Glomerular endothelial cell (primary cell): ENCODE measurements at regions not wholly inside any gene's neighbourhood (a gene's known extent, or its start where the extent isn't known, plus 50 kb on each side); places are given as distances from the start of the nearest gene placed in this dataset.

Experiments
- DNase-seq: peaks from one replicate; pipeline ENCODE4 v3.0.0-alpha.2; 2011; ENCODE audit warnings: low read depth, low spot score; ENCODE audit errors: extremely low read depth

DNA sequence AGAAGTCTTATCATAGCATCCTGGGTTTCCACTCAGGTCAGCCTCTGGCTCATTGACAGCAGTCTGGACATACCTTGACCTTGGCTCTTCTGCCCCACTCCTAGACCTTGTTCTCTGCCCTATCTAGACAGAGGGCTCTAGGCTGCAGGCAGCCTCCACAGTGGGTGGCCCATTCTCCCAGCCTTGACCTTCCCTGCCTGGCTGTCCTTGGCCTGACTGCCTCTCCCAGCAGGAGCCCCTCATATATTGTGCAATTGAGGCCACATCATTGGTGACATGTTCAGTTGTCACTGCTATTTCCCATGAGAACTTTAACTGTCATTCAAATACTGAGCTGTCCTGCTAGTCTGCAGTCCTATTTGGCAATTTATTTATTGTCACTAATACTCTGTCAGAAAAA, 503.4 kb downstream of the PLXNA4 start:
- no peak for DNase-seq

DNA sequence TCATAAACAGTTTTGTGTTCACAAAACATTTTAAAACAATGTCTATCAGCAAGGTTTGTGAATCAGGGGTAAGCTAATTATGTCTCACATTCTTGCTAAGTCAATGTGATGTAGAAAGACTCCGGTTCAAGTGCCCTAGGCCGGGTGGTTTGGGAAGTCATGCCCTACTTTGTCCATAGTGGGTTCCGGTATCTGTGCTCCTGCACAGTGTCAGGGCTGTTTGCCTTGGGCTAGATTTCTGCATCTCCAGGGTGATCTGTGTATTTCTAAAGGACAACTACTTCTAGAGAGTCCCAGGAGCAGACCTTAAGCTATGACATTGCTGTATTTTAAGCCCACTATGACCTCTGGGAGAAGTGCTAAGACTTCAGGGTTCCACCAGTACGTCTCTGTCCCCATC, 504.1 kb downstream of the PLXNA4 start:
- no peak for DNase-seq

DNA sequence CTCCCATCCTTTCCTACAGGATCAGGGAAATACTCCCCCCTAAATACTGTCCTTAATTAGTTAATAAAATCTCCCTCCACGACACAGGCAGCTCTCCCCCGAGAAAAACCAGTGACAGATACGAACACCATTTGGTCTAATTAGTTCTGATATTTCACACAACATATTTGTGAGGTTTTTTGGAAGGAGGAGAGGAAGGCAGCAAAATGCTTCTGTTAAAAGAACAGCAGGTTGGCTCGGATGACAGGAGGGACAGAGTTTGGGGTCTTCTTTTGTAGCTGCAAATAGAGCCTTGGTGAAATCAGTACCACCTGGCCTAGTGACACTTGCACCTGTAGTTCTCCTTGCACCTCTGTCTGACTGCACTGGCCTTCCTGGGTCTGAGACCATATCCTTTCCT, 507.0 kb downstream of the PLXNA4 start:
- DNase-seq = no peak

DNA sequence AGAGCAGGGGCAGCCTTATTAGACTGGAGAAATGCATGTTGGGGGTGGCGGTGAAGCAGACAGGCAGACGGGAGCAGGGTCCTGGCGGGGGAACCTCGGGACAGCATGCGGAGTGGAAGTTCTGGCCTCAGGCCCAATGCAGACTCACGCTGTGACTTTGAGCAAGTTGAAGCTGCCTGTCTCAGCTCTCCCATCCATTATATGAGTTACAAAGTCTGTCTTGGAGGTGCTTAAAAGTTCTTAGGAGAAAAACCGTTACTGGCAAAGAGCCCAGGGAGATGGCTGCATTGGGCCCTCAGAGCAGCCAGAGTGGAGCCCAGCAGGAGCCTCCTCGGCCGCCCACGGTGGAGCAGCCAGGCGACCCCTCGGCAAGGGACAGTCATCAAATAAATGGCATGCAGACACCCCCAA, 509.5 kb downstream of the PLXNA4 start:
- no peak for DNase-seq

DNA sequence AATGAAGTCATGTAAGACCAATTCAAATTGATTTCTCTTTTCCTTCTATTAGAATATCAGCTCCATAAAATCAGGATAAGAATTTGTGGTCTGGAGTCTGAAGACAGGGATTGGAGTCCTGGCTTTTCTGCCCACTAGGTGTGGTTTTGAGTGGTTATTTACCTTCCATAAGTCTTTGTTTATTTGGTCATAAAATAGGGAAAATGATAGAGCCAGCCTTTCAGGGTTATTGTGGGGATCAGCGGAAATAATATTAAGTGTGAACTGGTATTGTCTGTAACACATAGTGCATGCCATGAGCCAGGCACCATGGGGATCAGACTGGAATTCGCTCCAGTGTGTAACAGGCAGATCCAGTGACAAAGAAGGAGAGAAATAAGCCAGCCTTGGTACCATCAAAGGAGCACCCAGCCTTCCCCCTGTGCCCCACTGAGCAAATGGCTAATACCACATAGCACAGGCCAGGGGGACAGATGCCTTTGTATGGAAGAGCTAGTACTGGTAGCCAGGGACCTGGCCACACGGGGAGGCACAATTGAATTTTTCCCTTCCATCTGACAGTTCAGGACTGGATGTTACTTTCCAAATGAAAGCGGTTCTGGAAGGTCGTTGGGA, 509.7 kb upstream of the PODXL start:
- DNase-seq = no peak

DNA sequence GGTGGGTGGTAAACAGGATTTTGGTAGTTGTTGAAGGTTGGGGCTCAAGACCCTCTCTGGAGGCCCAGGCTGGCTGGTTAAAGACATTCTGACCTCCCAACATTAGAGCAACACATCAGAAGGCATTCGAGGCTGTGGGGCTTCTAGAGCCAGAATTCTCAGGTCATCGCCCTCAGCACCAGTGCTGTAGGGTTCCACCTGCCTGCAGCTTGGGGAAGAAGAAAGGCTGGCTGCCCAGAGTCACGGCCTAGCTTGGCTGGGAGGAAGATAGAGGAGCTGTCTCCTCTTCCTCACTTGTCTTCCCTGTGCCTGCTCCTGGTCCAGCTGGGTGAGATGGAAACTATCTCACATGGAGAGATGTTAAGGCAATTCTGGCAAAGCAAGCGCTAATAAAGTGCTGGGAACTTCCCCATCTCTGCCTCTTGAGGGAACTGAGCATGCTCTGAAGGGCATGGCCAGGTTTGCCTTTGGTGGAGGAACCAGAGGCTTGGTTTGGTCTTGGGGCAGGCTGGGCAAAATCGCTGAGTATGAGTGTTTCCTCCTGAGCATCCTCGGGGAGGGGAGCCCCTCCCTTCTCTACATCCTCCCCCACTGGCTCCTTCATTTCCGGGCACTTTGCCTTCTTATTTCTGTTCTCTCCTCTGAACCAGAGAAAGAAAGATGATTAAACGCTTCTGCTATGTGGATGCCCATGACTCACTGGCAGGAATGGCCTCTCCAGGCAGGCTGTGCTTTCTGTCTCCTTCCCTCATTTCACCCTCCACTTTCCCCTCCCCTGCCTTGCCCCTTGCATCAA, 509.0 kb upstream of the PODXL start:
- DNase-seq = peak; percentile 20

DNA sequence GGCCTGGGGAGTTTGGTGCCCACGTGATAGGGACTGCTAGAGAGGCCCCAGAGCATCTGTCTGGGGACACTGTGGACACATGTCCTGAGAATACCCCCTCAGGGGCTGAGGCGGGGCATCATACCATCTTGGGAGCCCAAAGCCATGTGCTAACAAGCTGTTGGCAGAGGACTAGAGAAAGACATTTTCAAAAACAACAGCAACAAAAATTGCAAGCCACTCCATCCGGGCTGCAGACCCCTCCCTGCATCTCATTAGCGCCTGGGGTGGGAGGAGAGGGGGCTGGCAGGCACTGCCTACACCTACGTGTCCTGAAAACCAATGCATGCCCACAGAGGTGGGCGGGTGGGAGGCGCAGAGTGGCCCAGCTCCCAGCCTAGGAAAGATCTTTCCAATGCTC, 507.4 kb upstream of the PODXL start:
- DNase-seq = no peak

DNA sequence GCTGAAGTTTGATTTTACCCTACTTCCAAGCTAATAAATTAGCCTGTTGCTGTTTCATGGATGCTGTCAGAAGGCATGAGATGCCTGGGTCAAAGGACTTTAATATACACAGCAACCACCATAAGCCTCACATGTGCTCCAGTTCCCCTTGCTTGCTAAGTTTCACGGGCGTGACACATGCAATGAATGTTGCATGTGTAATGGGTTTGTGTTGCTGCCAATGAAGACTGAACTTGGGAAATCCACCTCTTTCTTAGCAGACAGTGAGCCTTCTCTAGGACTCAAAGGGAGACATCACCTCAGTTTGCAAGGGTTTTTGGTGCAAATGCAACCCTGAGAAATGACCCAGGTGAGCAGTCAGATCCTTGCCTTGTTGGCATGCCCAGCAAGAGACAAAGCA, 505.5 kb upstream of the PODXL start:
- no peak for DNase-seq

DNA sequence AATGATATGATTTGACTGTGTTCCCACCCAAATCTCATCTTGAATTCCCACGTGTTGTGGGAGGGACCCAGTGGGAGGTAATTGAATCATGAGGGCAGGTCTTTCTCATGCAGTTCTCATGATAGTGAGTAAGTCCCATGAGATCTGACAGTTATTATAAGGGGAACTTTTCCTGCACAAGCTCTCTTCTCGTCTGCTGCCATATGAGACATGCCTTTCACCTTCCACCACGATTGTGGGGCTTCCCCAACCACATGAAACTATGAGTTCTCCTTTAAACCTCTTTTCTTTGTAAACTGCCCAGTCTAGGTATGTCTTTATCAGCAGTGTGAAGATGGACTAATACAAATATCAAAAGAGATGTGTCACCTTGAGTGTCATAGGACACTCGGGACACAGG, 502.7 kb upstream of the PODXL start:
- no peak for DNase-seq

DNA sequence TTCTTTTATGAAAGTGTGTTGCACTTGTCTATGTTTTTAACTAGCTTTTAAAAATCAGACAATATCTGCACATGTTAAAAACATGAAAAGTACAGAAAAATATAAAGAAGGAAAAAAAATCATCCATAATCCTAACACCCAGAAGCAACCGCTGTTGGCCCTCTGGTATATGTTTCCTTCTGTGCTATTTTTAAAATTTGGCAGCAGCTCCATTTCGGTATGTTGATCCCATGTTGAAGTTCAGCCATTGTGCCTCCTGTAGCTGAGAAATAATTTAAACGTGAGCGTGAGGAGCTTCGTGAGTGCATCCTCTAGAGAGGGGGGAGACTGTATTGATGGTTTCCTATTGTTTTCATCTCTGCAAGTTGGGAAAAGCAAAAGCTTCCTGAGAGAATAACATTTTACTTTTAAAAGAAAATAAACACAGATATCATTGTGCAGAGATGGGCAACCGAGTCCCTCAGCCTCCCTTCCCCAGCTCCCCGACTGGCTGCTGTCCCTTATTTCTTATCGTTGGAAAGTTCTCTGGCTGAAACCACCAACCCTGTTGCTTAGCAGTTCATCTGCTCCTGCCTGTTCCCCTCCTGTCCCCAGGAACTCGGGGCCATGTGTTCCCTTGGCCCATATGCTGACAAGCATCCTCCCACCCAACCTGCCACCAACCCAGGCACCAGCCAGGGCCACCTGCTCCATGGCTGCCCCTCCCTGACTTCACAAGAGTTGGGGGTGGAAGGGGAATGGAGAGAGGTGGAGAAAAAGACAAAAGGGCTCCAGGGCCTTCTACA, 499.1 kb upstream of the PODXL start:
- no peak for DNase-seq

DNA sequence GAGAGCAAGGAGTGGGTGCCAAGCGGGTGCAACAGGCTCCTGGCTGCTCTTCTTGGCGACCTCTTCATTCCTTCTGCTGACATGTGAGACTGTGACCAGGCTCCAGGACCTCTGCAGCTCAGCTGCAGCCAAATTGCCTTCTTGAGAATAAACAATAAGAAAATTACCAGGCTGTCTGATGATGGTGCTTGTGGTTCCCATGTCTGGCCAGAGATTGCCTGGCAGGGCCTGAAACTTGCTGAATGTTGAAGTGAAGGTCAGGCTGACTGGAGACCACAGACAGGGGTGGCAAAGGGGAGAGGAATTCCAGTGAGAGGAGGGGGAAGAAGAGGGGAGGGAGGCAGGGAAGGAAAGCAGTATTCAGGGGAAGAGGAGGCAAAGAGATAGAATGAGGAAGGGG, 497.4 kb upstream of the PODXL start:
- no peak for DNase-seq

DNA sequence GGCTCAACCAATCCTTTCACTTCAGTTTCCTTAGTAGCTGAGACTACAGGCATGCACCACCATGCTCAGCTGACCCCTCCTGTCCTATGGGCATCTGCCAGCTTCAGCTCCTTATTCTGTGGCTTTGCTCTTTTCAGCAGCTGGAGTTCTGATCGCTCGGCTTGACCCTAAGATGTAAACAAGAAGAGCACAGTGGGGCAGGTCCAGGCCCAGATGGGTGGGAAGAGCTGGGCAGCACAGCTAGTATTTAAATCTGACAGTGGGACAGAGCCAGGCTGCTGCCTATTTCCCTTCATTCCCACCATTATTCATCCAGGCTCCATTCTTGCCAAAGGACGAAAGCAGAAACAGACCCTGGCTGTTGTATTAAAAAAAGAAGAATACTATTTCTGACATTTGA, 494.9 kb upstream of the PODXL start:
- no peak for DNase-seq

DNA sequence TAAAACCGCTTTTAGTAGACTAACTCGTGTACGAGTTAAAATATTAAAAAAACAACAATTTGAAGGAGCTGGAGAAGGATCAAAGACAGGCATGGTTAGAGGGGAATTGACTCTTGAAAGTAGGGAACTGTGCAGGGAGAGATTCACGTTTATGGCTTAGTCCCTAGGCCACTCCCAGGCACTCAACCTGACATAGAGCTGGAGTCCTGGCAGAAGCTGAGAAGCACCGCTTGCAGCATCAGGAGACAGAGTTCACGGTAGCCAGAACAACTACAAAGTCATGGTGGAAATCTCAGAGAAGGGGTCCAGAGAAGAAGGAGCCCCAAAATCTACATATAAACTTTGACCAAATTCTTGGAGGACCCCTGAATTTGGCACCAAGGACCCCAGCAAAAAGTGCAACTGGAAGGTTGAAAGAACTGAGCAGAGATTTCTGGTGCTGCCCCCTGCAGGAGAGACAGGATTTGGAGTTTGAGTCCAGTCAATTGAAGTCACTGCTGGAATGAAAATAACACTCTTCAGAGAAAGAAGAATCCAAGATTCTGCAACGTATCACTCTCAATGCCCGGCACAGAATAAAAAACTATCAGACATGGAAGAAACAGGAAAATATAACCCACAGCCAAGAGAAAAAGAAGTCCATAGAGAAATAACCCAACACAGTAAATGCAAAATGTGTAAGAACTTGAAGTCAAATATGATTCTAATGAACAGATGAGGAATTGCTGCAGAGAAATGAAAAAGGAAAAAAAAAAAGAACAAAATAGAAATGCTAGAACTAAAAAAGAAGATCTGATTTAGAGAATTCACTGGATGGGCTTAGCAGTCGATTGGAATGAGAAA, 493.3 kb upstream of the PODXL start:
- peak; percentile 12 for DNase-seq

DNA sequence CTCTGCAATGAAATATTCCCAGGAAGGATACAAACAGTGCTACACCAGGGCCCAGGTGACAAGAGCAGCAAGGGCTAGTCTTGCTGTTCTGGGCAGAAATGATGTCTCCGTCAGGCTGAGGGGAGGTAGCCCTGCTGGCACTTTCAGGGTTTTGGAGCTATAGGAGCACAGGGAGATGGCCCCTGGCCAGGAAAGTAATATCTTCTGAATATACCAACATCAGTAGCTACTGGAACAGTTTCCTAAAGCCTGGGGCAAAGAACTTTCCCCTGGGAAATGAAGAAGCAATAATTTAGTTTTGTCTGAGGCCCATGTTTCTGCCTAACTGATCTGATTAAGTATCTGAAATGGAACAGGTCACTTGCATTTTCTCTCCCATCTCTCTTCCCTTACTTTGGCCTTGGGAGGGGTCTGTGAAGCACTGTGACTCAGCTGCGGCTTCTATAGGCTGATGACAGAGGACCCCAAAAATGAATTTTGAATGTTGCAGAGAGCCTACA, 489.1 kb upstream of the PODXL start:
- DNase-seq = no peak

DNA sequence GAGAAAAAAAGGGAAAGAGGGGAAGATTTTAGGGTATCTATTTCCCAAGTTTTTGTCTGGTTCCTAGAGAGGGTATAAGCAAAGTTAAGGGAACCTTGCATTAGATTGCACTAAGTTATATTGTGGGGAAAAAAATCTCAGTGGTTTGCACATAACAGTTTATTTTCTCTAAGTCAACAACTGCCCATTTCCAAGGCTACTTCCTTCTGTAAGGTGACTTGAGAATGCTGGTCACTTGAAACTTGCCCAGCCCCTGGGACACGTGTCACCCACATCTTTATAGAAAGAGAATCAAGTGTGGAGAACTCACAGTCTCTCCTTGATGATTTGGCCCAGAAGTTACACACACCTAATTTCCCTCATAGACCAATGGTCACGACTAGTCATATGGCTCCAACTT, 488.6 kb upstream of the PODXL start:
- no peak for DNase-seq

DNA sequence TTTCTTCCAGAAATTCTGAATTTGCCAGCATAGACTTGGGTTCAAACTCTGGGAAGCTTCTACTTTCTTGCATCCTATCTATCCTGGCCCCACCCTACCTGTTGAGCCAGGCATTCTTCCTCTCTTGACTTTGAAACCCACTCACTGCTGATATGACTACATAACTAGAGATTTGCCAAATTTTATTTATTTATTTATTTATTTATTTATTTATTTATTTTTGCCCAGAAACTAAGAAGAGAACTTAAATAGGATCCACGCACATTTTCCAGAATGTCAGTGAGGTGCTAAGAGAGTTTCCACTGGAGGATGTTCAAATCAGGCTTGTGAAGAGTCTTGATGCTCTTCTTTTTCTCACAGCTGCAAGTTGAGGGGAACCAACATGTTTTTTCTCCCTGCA, 487.8 kb upstream of the PODXL start:
- DNase-seq = no peak

DNA sequence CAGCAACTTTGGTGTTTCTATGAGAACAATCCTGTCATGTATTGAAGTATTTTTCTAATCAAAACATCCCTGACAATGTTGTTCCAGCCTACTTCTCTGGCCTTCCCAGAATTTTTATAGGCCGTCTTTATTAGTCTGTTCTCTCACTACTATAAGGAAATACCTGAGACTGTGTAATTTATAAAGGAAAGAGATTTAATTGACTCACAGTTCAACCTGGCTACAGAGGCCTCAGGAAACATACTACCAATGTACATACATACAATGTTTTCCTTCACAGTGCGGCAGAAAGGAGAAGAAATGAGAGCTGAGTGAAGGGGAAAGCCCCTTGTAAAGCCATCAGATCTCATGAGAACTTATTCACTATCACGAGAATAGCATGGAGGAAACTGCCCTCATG, 484.7 kb upstream of the PODXL start:
- no peak for DNase-seq

DNA sequence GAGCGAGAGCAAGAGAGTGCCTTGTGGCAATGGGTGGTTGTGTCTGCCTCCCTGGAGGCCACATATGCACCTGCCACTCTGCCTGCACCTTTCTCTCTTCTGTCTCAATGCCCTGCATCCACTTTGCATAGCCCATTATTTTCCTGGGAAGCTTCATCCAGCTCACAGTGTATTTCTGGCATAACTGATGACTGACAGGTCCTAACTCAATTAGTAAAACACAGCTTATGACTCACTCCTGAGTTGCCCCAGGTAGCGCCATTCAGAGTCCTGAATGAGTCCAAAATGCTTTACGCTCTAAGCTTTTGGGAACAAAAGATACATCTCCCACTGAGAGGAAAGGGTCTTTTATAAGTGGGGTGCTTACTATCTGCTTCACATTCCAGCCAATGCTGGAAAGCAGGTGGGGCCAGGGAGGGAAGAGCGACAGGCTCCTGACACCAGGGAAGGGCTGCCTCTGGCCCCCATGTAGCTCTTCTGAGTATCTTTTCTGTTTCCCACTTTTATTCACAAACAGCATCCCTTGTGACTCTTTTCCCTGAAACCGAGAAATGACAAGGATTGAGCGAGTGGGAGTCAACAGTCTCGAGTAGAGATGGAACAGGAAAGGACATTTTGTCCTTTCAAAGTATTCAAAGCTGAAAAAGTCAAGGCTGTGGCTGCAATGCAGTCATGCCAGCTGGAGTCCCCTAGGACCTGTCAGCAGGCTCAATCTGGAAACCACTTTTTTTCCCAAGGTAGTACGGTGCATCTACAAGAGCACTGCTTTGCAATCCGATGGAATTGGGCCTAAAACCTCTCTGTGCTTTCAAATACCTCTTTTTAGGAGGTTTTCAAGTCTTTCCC, 479.3 kb upstream of the PODXL start:
- DNase-seq = no peak

DNA sequence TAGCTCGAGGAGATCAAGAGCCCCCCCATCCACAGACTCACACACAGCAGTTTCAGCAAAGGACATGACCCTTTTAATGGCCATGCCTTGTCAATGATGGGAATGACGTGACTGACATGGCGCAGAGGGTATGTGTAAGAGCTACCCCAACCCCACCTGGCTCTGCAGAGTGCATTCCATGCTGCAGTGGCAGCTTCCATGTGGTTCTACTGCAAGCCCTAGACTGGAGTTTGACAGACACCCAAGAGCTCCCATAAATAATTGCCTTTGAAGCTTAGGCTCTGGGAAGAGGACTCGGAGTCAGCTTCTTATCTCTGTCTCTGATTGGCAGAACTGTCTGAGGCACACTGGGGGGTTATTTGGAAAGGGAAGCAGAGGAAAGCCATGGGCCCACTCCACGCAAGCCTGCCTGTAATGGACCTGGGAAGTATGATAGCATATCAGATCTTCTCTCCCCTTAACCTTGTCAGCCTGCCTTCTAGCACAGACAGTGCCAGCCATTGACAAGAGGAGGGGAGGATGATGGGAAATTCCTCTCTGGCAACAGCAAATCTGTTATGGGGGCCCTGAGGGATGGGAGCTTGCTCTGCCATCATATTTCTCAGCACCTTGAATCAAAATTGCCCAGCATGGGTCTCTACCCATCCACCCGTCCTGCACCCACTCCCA, 478.5 kb upstream of the PODXL start:
- no peak for DNase-seq
